Naive B cell (primary cell): ENCODE measurements at regions not wholly inside any gene's neighbourhood (a gene's known extent, or its start where the extent isn't known, plus 50 kb on each side); places are given as distances from the start of the nearest gene placed in this dataset.
A peak's percentile ranks its signal among the peaks of the same experiment; 100 is the strongest.

Experiments
- ATAC-seq, 2 donors: fragments of 150-1000 bp; cut with Tn5 transposase; 2 replicates each; pipeline ENCODE4 v1.10.0; 2021; ENCODE audit warnings: low read depth in 2 of 2, mild to moderate bottlenecking in 2 of 2, moderate library complexity in 2 of 2
- DNase-seq: peaks from one replicate; pipeline ENCODE4 v3.0.0; 2022
- H3K27ac Mint-ChIP-seq, 6 donors: one replicate each; pipeline ENCODE4 v1.8.0; 2020 to 2022; ENCODE audit warnings: mild to moderate bottlenecking in 6 of 6, mixed read lengths in 6 of 6, moderate library complexity in 5 of 6, inconsistent platforms in 2 of 6
- H3K27me3 Mint-ChIP-seq, 3 donors: one replicate each; pipeline ENCODE4 v1.8.0; 2021 to 2022; ENCODE audit warnings: mixed read lengths in 3 of 3, mild to moderate bottlenecking in 1 of 3
- H3K36me3 Mint-ChIP-seq, 2 donors: one replicate each; pipeline ENCODE4 v1.8.0; 2020 to 2022; ENCODE audit warnings: mixed read lengths in 2 of 2, inconsistent platforms in 1 of 2, mild to moderate bottlenecking in 1 of 2
- H3K4me1 Mint-ChIP-seq, 3 donors: one replicate each; pipeline ENCODE4 v1.8.0; 2020 to 2022; ENCODE audit warnings: mixed read lengths in 3 of 3, inconsistent platforms in 1 of 3, mild to moderate bottlenecking in 1 of 3, moderate library complexity in 1 of 3
- H3K4me3 Mint-ChIP-seq, 8 donors: one replicate each; pipeline ENCODE4 v1.8.0; 2020 to 2022; ENCODE audit warnings: mild to moderate bottlenecking in 8 of 8, mixed read lengths in 8 of 8, moderate library complexity in 8 of 8, inconsistent platforms in 2 of 8
- H3K9me3 Mint-ChIP-seq, 7 donors: one replicate each; pipeline ENCODE4 v1.8.0; 2020 to 2022; ENCODE audit warnings: mixed read lengths in 7 of 7, mild to moderate bottlenecking in 5 of 7, inconsistent platforms in 2 of 7, moderate library complexity in 1 of 7

GRCh38 chr22:44616461-44616860 is 85.5 kb upstream of the PRR5 start:
- H3K36me3 Mint-ChIP-seq = peaks cover 0 to 4% of the 10 kb centered on the region in 2 donors
- H3K4me3 Mint-ChIP-seq = no peak overlapping the region
- no peaks in the 10 kb centered on the region for H3K4me1 Mint-ChIP-seq
- H3K9me3 Mint-ChIP-seq = peaks cover 0 to 33% (median 16%) of the 10 kb centered on the region in 7 donors
- no peak for ATAC-seq
- DNase-seq = no peak
- peaks cover 0 to 3% (median 0%) of the 10 kb centered on the region in 3 donors for H3K27me3 Mint-ChIP-seq
- H3K27ac Mint-ChIP-seq = peak overlapping the region in 1 of 6 donors; percentile 62

DNA sequence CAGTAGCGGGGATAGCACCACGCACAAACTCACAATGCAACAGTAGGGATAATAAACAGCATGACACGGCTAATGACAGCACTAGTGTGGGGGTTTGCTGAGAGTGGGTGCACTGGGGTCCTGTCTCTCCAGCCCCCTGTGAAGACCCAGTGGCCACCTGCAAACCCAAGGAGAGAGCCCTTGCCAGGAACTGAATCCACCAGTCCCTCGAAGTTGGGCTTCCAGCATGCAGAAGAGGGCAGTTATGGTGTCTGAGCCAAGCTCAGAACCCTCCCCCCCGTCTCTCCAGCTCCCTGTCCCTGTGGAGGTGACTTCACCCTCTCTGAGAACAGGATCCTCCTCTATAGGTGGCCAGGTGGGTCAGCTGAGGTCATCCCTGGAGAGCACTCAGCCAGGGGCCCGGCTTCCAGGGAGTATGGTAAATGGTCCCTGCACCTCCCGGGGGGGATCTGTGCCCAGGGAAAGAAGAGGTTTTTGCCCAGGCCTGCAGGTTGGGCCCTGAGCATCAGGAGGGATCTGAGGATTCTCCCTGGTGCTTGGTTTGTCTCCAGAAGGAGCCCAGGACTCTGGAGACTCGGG is 86.3 kb upstream of the PRR5 start:
- Mint-ChIP-seq H3K27ac (no peak overlapping the region), H3K27me3 (peaks cover 0 to 3% (median 0%) of the 10 kb centered on the region in 3 donors), H3K9me3 (peaks cover 0 to 40% (median 23%) of the 10 kb centered on the region in 7 donors), H3K4me3 (no peak overlapping the region), H3K36me3 (peaks cover 0 to 4% of the 10 kb centered on the region in 2 donors), H3K4me1 (no peaks in the 10 kb centered on the region)
- ATAC-seq (no peak), DNase-seq (no peak)

DNA sequence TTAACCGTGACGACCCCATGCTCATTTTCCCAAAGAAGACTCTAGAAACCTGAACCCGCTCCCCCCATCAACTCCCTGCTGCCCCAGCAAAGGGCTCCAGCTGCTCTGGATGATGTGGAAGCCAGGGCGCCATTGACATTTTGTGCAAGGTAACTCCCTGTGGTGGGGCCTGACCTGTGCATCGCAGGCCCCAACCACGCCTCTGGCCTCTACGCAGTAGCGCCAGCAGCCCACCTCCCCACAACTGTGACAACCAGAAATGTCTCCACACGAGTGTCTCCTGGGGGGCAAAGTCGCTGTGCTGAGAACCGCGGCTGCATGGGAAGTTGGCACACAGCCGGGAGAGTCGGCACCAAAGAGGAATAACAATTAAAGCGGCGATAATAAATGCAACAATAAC is 86.9 kb upstream of the PRR5 start:
- H3K9me3 Mint-ChIP-seq = peaks cover 0 to 42% (median 25%) of the 10 kb centered on the region in 7 donors
- ATAC-seq (no peak), DNase-seq (no peak)
- H3K36me3 Mint-ChIP-seq = peaks cover 0 to 4% of the 10 kb centered on the region in 2 donors
- no peak overlapping the region for H3K4me3 Mint-ChIP-seq
- H3K27me3 Mint-ChIP-seq = peaks cover 0 to 3% (median 0%) of the 10 kb centered on the region in 3 donors
- no peak overlapping the region for H3K27ac Mint-ChIP-seq
- H3K4me1 Mint-ChIP-seq = no peaks in the 10 kb centered on the region

DNA sequence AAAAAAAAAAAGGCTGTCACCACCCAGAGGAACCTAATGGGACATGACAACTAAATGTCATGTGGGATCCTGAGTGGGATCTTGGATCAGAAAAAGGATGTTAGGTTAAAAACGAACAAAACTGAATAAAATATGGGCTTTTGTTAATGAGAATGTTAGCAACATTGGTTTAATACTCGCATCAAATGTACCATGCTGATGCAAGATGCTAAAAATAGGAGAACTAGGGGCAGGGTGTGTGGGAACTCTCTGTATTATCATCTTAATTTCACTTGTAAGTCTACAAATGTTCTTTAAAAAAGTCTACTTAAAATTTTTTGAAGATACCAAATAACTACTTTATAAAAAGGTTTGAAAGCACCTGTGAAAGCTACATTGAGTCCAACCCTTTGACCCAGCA is 88.8 kb upstream of the PRR5 start:
- Mint-ChIP-seq H3K4me3 (no peak overlapping the region), H3K9me3 (peaks cover 0 to 45% (median 29%) of the 10 kb centered on the region in 7 donors), H3K4me1 (no peaks in the 10 kb centered on the region), H3K27me3 (peaks cover 0 to 3% (median 0%) of the 10 kb centered on the region in 3 donors), H3K27ac (no peak overlapping the region), H3K36me3 (peaks cover 0 to 4% of the 10 kb centered on the region in 2 donors)
- no peak for DNase-seq
- no peak for ATAC-seq

GRCh38 chr22:44611880-44612496 is 90.0 kb upstream of the PRR5 start:
- H3K4me3 Mint-ChIP-seq = no peak overlapping the region
- DNase-seq = no peak
- no peak for ATAC-seq
- peaks cover 2 to 6% (median 4%) of the 10 kb centered on the region in 3 donors for H3K27me3 Mint-ChIP-seq
- H3K9me3 Mint-ChIP-seq = peaks cover 0 to 45% (median 29%) of the 10 kb centered on the region in 7 donors
- no peak overlapping the region for H3K27ac Mint-ChIP-seq
- peaks cover 0 to 4% of the 10 kb centered on the region in 2 donors for H3K36me3 Mint-ChIP-seq
- no peaks in the 10 kb centered on the region for H3K4me1 Mint-ChIP-seq

DNA sequence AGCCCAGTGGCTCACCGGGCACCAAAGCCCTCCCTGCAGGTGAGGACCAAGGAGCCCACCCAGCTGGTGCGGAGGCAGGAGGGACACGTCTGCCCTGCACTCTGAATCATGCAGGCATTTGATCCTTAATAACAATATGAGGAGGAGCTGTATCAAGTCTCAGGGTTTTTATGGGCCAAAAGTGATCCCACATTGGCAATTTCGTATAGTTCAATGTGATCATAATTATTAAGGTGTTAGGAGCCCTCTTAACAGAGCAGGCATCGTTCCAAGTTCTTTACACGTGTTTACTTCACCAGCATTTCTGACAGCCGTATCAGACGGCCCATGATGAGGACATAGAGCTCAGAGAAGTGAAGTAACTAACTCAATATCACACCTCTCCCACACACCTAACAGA is 91.9 kb upstream of the PRR5 start:
- Mint-ChIP-seq H3K4me1 (no peaks in the 10 kb centered on the region), H3K36me3 (peaks cover 0 to 4% of the 10 kb centered on the region in 2 donors), H3K9me3 (peaks cover 0 to 43% (median 27%) of the 10 kb centered on the region in 7 donors), H3K27ac (no peak overlapping the region), H3K27me3 (peaks cover 5 to 23% (median 14%) of the 10 kb centered on the region in 3 donors), H3K4me3 (no peak overlapping the region)
- no peak for DNase-seq
- ATAC-seq = no peak

GRCh38 chr22:44609400-44609988 is 92.5 kb upstream of the PRR5 start:
- DNase-seq = no peak
- no peak for ATAC-seq
- Mint-ChIP-seq H3K27ac (no peak overlapping the region), H3K36me3 (peaks cover 0 to 4% of the 10 kb centered on the region in 2 donors), H3K9me3 (peaks cover 0 to 37% (median 22%) of the 10 kb centered on the region in 7 donors), H3K27me3 (peaks cover 8 to 28% (median 18%) of the 10 kb centered on the region in 3 donors), H3K4me3 (no peak overlapping the region), H3K4me1 (no peaks in the 10 kb centered on the region)

- no peak for ATAC-seq
- peaks cover 0 to 30% (median 19%) of the 10 kb centered on the region in 7 donors for H3K9me3 Mint-ChIP-seq
- peaks cover 10 to 33% (median 20%) of the 10 kb centered on the region in 3 donors for H3K27me3 Mint-ChIP-seq
- DNase-seq = no peak
- no peaks in the 10 kb centered on the region for H3K36me3 Mint-ChIP-seq
- no peak overlapping the region for H3K4me3 Mint-ChIP-seq
- no peak overlapping the region for H3K27ac Mint-ChIP-seq
- no peaks in the 10 kb centered on the region for H3K4me1 Mint-ChIP-seq
Measured at GRCh38 chr22:44608597-44609399, 93.2 kb upstream of the PRR5 start.

DNA sequence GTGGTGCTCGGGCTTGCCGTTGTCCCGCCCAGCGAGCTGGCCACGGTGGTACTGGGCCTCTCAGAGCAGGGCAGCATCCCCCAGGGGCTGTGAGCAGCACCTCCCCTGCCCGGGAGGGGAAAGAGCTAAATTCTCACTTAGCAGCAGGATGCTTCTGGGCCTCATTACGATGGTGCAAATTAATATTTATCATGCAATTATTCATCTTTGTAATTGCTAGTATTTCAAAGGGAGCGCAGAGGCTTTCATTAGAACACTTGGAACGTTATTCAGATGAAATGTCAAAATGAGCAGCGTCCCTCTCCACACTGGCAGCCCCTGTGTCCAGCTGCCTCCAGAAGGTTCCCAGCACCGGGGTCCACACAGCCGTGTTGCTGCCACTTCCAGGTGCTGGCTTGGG is 95.9 kb upstream of the PRR5 start:
- peaks cover 10 to 33% (median 20%) of the 10 kb centered on the region in 3 donors for H3K27me3 Mint-ChIP-seq
- no peak for DNase-seq
- no peak overlapping the region for H3K4me3 Mint-ChIP-seq
- ATAC-seq = no peak
- no peak overlapping the region for H3K27ac Mint-ChIP-seq
- H3K4me1 Mint-ChIP-seq = no peaks in the 10 kb centered on the region
- no peaks in the 10 kb centered on the region for H3K36me3 Mint-ChIP-seq
- H3K9me3 Mint-ChIP-seq = peaks cover 0 to 10% (median 6%) of the 10 kb centered on the region in 7 donors

DNA sequence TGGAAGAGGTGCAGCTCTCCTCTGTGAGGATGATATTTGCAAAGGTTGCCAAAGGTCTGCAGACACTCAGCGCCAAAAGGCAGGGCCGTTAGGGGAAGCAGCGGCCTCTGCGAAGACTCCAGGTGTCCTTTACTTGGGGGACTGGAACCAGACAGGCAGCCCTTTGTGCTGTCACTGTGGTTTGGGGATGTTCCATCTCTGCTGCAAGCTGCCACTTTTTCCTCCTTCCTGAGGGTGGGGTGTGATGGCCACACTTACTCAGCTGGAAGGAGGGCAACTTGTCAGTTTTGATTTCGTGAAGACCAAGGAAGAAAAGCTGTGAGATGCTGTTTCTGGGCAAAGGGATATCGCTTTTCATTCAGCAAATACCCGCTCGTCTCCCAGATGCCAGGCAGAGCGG is 96.5 kb upstream of the PRR5 start:
- ATAC-seq (no peak), DNase-seq (no peak)
- Mint-ChIP-seq H3K9me3 (peaks cover 0 to 7% (median 5%) of the 10 kb centered on the region in 7 donors), H3K27me3 (peaks cover 10 to 33% (median 20%) of the 10 kb centered on the region in 3 donors), H3K36me3 (no peaks in the 10 kb centered on the region), H3K4me1 (no peaks in the 10 kb centered on the region), H3K4me3 (no peak overlapping the region), H3K27ac (no peak overlapping the region)

DNA sequence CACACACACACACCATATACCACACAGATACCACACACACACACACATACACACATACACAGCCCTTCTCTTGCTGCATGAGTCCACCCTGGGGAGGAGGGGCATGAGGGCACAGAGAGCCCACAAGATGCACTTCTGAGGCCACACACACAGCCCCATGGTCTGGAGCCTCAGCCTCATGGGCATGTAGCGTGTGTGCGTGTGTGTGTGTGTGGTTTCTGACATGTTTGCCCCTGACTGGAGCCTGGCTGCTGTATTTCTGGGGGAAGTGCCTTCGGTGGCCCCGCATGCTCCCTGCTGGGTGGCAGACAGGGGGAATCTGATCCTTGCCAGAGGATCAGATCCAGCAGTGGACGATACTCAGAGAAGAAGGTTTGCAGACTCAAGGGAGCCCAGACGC is 97.0 kb upstream of the PRR5 start:
- no peak overlapping the region for H3K27ac Mint-ChIP-seq
- DNase-seq = no peak
- peak overlapping the region in 1 of 8 donors; percentile 1 for H3K4me3 Mint-ChIP-seq
- H3K27me3 Mint-ChIP-seq = peaks cover 10 to 33% (median 20%) of the 10 kb centered on the region in 3 donors
- no peak for ATAC-seq
- no peaks in the 10 kb centered on the region for H3K4me1 Mint-ChIP-seq
- H3K36me3 Mint-ChIP-seq = no peaks in the 10 kb centered on the region
- H3K9me3 Mint-ChIP-seq = peaks cover 0 to 3% (median 1%) of the 10 kb centered on the region in 7 donors

DNA sequence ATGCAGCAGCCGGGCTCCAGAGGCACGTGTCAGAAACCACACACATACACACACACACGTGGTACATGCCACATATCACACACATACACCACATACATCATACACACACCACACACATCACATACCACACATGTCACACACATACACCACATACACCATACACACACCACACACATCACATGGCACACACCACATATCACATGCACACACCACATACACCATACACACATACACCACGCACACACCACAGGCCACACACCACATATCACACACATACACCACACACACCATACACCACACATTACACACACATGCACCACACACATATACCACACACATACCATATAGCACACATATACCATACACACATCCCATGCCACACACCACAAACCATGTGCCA is 97.5 kb upstream of the PRR5 start:
- H3K4me3 Mint-ChIP-seq = no peak overlapping the region
- ATAC-seq = no peak

GRCh38 chr22:44603767-44604166 is 98.2 kb upstream of the PRR5 start:
- H3K4me1 Mint-ChIP-seq = no peaks in the 10 kb centered on the region
- no peak overlapping the region for H3K4me3 Mint-ChIP-seq
- H3K27ac Mint-ChIP-seq = no peak overlapping the region
- ATAC-seq = no peak
- no peaks in the 10 kb centered on the region for H3K9me3 Mint-ChIP-seq
- H3K27me3 Mint-ChIP-seq = peaks cover 10 to 33% (median 20%) of the 10 kb centered on the region in 3 donors
- no peak for DNase-seq
- no peaks in the 10 kb centered on the region for H3K36me3 Mint-ChIP-seq

More for the DNA sequence above, 97.5 kb upstream of the PRR5 start:
- Mint-ChIP-seq H3K27ac (no peak overlapping the region), H3K9me3 (no peaks in the 10 kb centered on the region), H3K4me1 (no peaks in the 10 kb centered on the region), H3K27me3 (peaks cover 10 to 33% (median 20%) of the 10 kb centered on the region in 3 donors), H3K36me3 (no peaks in the 10 kb centered on the region)
- DNase-seq = no peak
